ENCODE measurements at regions not wholly inside any gene's neighbourhood (a gene's known extent, or its start where the extent isn't known, plus 50 kb on each side); places are given as distances from the start of the nearest gene placed in this dataset.
"Not testable (repeated sequence)": the region's sequence is repeated elsewhere in the genome, so short reads cannot be mapped to it uniquely, and the experiment has no call there.

- in situ Hi-C loops (cut with HindIII; ENCODE audit: low pct_unique_long_range_greater_than_20kb, low sequenced_read_pairs), result no loop called here
Observed at GRCh38 chr1:181296180-181296579, 187.1 kb upstream of the CACNA1E start.

GRCh38 chr1:181308098-181308497 lies 175.2 kb upstream of the CACNA1E start:
- in situ Hi-C loops (cut with HindIII; ENCODE audit: low pct_unique_long_range_greater_than_20kb, low sequenced_read_pairs), result no loop called here
- DNase-seq (ENCODE audit: low read depth), result no peak

More at GRCh38 chr1:181296180-181296579, 187.1 kb upstream of the CACNA1E start:
- no peak for DNase-seq (ENCODE audit: low read depth)

DNA sequence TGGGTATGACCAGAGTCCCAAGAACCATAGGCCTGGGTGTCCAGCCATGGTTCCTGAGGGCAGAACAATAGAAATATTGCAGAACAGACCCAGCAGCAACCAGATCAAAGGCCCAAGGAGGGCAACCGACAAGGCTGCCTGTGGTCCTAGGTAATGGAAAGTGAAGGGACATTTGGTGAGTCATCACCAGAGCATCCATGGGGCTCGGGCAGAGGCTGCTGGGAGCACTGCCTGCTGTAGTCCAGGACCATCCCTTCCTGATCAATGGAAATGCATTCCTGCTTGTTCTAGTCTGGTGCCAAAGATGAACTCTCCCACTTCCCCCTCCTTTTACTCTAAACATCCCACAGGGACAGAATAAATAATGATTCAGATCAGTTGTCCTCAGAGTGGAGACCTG lies 172.8 kb upstream of the CACNA1E start:
- DNase-seq (ENCODE audit: low read depth), result no peak

GRCh38 chr1:181312946-181313345 lies 170.4 kb upstream of the CACNA1E start:
- in situ Hi-C loops (cut with HindIII; ENCODE audit: low pct_unique_long_range_greater_than_20kb, low sequenced_read_pairs), result no loop called here
- DNase-seq (ENCODE audit: low read depth), result no peak

More for the DNA sequence above, 172.8 kb upstream of the CACNA1E start:
- in situ Hi-C loops (cut with HindIII; ENCODE audit: low pct_unique_long_range_greater_than_20kb, low sequenced_read_pairs), result no loop called here

DNA sequence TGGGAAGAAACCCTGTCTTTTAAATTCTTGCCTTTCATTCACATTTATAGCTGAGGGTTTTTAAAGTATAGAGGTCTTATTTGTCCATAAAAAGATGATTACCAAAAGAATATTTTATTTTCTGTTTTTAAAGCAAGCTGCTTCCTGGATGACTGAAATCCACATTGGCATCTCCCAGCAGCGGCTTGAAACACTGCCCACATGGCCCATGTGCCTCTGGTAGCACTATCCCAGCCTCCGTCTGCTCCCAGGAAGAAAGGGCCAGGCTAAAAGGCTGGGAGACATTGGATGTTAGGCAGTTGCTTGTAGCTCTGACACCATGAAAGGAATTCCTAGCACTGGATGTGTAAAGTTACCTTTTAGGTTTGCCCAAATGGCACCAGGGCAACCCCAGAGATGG lies 169.9 kb upstream of the CACNA1E start:
- in situ Hi-C loops (cut with HindIII; ENCODE audit: low pct_unique_long_range_greater_than_20kb, low sequenced_read_pairs), result no loop called here

DNA sequence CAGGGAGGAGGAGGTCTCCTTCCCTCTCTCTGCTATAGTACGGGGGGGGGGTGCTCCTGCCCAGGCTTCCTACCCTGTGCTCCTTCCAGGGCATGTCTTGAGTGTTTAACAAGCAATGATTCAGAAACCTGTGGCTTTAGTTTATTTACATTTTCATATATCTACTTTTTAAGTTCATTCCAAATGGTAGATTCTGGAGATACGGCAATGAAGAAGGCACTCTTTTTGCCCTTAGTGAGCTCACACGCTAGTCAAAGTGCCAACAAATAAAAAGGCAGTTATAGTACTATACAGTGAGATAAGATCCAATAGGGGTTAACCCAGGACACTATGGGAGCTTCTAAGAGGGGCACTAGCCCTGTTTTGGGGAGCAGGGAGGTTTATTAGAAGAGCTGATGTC lies 169.3 kb upstream of the CACNA1E start:
- in situ Hi-C loops (cut with HindIII; ENCODE audit: low pct_unique_long_range_greater_than_20kb, low sequenced_read_pairs), result no loop called here
- no peak for DNase-seq (ENCODE audit: low read depth)

More for the DNA sequence above, 169.9 kb upstream of the CACNA1E start:
- DNase-seq (ENCODE audit: low read depth), result no peak

GRCh38 chr1:181314959-181315358 lies 168.4 kb upstream of the CACNA1E start:
- no peak for DNase-seq (ENCODE audit: low read depth)
- in situ Hi-C loops (cut with HindIII; ENCODE audit: low pct_unique_long_range_greater_than_20kb, low sequenced_read_pairs), result no loop called here

DNA sequence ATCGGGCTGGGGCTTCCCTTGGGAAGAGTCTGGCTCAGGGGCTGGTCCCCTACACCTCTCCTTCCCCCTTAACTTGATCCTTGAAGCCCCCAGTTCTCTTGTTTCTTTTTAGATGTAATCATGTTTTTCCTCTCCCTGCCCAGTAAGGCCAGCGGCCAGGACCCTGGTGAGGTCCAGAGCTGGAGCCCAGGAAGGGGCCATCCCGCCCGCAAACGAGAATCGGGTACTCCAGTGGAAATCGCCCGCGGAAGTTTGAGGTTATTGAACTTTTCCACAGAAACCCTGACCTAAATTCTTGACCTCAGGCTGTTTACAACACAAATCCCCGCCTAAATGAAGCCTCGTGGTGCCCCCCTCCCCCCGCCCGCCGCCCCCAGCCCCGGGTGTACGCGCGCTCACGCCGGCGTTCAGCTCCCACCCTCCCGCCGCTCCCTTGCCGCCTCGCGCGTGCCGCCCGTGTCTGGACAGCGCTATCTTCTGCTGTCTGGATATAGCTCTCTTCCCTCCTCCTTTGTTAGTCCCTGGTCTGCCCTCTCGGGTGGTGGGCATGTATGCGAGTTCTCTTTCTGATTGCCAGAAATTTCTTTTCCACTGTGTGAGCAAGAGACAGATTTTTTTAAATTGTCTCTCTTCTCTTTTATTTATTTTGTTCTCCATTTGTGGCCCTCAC lies 165.9 kb upstream of the CACNA1E start:
- in situ Hi-C loops (cut with HindIII; ENCODE audit: low pct_unique_long_range_greater_than_20kb, low sequenced_read_pairs), result no loop called here
- DNase-seq (ENCODE audit: low read depth), result no peak

- DNase-seq (ENCODE audit: low read depth), result no peak
- in situ Hi-C loops (cut with HindIII; ENCODE audit: low pct_unique_long_range_greater_than_20kb, low sequenced_read_pairs), result no loop called here
Observed at GRCh38 chr1:181318022-181318857, 165.1 kb upstream of the CACNA1E start.

DNA sequence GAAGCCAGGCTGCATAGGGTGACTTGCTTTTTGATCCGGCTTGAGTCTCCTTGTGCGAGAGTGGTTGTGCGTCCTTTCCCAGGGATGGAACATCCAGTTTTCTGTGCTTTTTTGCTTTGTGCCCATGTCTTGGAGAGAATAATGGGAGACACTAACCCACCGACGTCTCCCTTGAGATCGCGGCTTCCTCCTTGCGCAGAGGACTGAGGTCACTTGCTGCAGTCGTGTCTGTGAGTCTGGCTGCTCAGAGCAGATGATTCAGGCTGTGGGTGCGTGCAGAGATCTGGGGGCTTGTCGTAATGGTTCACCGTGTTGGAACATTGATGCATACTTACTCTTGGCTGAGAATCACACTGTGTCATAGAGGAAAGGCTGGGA lies 164.5 kb upstream of the CACNA1E start:
- in situ Hi-C loops (cut with HindIII; ENCODE audit: low pct_unique_long_range_greater_than_20kb, low sequenced_read_pairs), result no loop called here
- no peak for DNase-seq (ENCODE audit: low read depth)

DNA sequence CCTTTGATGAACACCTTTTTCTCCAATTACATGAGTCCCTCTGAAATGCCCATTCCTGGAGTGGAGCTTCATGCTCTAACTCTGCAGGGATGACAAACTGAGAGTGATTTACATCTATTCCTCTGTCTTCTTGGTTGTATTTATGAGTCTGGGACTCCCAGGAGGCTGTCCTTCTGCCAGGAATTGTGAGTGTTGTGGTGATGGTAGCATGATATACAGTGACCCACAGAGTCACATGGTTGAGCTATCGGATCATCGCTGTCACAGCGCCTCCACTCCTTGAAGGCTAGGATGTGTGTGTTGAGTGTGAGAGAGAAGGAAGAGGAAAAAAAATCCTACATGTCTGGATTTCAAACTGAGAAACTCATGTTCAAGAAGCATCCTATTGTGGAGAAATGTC lies 163.4 kb upstream of the CACNA1E start:
- in situ Hi-C loops (cut with HindIII; ENCODE audit: low pct_unique_long_range_greater_than_20kb, low sequenced_read_pairs), result no loop called here
- DNase-seq (ENCODE audit: low read depth), result no peak

DNA sequence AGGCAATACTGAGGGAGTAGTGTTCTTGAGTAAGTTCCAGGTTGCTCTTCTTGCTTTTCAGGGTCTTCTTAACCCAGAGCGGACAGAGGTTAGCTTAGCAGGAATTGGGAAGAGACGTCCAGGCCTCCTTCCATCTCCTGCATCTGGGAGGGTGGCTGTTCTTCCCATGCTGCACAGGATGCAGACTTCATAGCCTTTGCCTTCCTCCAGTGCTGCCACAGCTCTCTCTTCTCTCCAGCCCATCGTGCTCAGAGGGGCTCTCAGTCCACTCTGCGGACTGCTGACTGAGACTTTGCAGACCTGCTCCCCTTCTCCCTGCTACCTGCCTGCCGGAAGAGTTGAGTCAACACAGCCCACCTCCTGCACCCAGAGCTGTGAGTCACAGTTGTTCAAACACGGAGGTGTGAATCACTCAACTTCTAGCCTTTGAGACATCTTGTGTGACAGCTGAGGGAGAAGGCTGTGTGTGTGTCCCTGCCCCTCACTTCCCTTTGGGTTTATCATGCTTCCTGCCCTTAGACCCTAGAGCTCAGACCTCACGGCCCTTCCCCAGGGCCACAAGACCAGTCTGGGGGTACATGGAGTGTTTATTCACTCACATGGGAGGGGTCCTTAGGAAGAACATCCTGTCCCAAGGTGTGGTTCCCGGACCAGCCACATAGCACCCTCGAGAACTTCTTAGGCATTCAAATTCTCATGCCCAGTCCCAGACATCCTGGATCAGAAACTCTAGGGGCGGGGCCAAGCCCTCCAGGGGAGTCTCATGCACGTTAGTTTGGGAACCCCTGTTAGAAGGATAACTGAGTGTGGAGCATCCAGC lies 158.3 kb upstream of the CACNA1E start:
- no peak for DNase-seq (ENCODE audit: low read depth)
- in situ Hi-C loops (cut with HindIII; ENCODE audit: low pct_unique_long_range_greater_than_20kb, low sequenced_read_pairs), result no loop called here

DNA sequence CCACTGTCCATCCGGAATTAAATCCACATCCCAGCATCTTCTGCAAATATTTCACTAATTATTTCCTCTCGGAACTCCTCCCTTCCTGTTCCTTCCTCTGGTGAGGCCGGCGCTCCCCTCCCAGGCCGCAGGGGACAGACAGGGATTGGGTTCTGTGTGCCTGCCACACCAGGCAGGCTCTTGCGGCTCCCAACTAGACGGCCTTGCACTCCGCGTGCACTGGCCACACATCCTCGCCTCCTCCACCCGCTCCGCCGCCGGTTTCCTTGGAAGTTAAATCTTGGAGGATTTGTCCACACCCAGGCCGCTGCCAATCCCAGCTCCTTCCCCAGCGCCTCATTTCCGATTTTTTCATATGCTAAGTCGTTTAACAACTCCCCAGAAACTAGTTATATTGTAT lies 157.6 kb upstream of the CACNA1E start:
- DNase-seq (ENCODE audit: low read depth); in situ Hi-C loops (cut with HindIII; ENCODE audit: low pct_unique_long_range_greater_than_20kb, low sequenced_read_pairs): not testable (repeated sequence)

GRCh38 chr1:181326348-181326747 lies 157.0 kb upstream of the CACNA1E start:
- in situ Hi-C loops (cut with HindIII; ENCODE audit: low pct_unique_long_range_greater_than_20kb, low sequenced_read_pairs), result no loop called here

GRCh38 chr1:181327796-181328195 lies 155.5 kb upstream of the CACNA1E start:
- in situ Hi-C loops (cut with HindIII; ENCODE audit: low pct_unique_long_range_greater_than_20kb, low sequenced_read_pairs), result no loop called here
- no peak for DNase-seq (ENCODE audit: low read depth)

More at GRCh38 chr1:181326348-181326747, 157.0 kb upstream of the CACNA1E start:
- DNase-seq (ENCODE audit: low read depth), result no peak

- in situ Hi-C loops (cut with HindIII; ENCODE audit: low pct_unique_long_range_greater_than_20kb, low sequenced_read_pairs), result no loop called here
- DNase-seq (ENCODE audit: low read depth), result no peak
Observed at GRCh38 chr1:181334724-181335123, 148.6 kb upstream of the CACNA1E start.

DNA sequence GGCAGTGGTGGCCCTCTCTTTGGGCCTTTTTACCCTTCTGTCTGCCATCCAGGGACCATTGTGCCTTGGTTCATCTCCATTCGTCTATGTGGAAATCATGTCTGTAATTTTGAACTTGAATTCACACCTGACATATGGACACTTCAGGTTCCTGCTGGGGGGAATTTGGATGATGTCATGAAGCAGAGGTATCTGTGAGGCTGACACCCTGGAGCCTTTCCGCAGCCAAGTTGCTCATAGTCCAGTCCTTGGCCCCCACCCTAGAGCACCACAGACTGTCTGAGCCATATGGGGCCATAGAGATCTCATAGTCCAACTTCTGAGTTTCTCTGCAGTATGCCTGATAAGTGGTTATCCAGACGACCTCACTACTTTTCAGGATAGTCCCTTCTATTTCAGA lies 147.7 kb upstream of the CACNA1E start:
- in situ Hi-C loops (cut with HindIII; ENCODE audit: low pct_unique_long_range_greater_than_20kb, low sequenced_read_pairs), result no loop called here
- no peak for DNase-seq (ENCODE audit: low read depth)

- no peak for DNase-seq (ENCODE audit: low read depth)
- in situ Hi-C loops (cut with HindIII; ENCODE audit: low pct_unique_long_range_greater_than_20kb, low sequenced_read_pairs), result no loop called here
Observed at GRCh38 chr1:181341026-181341632, 142.2 kb upstream of the CACNA1E start.
